H1 (cell line): ENCODE measurements at regions not wholly inside any gene's neighbourhood (a gene's known extent, or its start where the extent isn't known, plus 50 kb on each side); places are given as distances from the start of the nearest gene placed in this dataset.

Experiments used
- BACH1 ChIP-seq: IDR thresholded peaks from 2 replicates; pipeline ENCODE4 v1.6.1; 2012; ENCODE audit warnings: low read length, improper control_type of control experiment
- BCL11A ChIP-seq, 2 experiments: IDR thresholded peaks; one replicate each; pipeline ENCODE4 v1.6.1; 2011; ENCODE audit warnings: low read depth in 2 of 2, low read length in 2 of 2, mild to moderate bottlenecking in 2 of 2
- CBX8 ChIP-seq: fragments of 300-800, 300-1000 bp; sonication (generic); IDR thresholded peaks from 2 replicates; pipeline ENCODE4 v1.7.1; 2016; ENCODE audit warnings: low read depth, low read length, borderline replicate concordance
- CHD7 ChIP-seq: fragments of 300-600 bp; sonication (generic); IDR thresholded peaks from 2 replicates; pipeline ENCODE4 v1.7.1; 2012; ENCODE audit warnings: low read length, moderate library complexity, mild to moderate bottlenecking, inconsistent platforms; ENCODE audit not compliant: insufficient replicate concordance
- CREB1 ChIP-seq: IDR thresholded peaks from 2 replicates; pipeline ENCODE4 v1.6.1; 2012; ENCODE audit warnings: inconsistent platforms
- FOSL1 ChIP-seq: IDR thresholded peaks from 2 replicates; pipeline ENCODE4 v1.6.1; 2011; ENCODE audit warnings: mild to moderate bottlenecking, low read depth, low read length, moderate library complexity; ENCODE audit not compliant: insufficient read depth
- RFX5 ChIP-seq: IDR thresholded peaks from 2 replicates; pipeline ENCODE4 v1.6.1; 2011; ENCODE audit warnings: low read depth, low read length, improper control_type of control experiment, borderline replicate concordance
- SP4 ChIP-seq: IDR thresholded peaks from 2 replicates; pipeline ENCODE4 v1.6.1; 2012; ENCODE audit warnings: low read length, inconsistent platforms
- SRF ChIP-seq: IDR thresholded peaks from 2 replicates; pipeline ENCODE4 v1.6.1; 2011; ENCODE audit warnings: mild to moderate bottlenecking, low read depth, low read length, moderate library complexity
- TBP ChIP-seq: IDR thresholded peaks from 2 replicates; pipeline ENCODE4 v1.6.1; 2011; ENCODE audit warnings: low read depth, low read length, improper control_type of control experiment
- TEAD4 ChIP-seq: IDR thresholded peaks from 2 replicates; pipeline ENCODE4 v1.6.1; 2012; ENCODE audit warnings: low read depth, low read length, inconsistent platforms, mixed read lengths
- YY1 ChIP-seq: IDR thresholded peaks from 2 replicates; pipeline ENCODE4 v1.6.1; 2011; ENCODE audit warnings: low read depth, mild to moderate bottlenecking, low read length

DNA sequence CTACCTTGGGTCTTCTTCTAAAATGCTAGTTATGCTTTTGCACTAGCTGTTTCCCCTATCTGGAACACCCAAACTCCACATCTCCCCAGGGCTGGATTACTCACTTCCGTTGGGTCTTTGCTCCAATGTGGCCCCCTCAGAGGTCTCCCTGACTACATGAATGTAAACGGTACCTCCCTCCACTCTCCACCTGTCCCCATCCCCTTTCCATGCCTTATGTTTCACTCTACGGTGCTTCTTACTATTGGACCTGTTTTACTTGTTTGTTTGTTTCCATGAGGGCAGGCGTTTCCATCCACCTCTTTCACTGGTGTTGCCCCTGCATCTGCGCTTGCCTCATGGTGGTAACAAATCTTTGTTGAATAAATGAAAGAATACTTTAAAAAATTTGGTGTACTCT is 256.4 kb downstream of the SNAPC1 start (continued):
- TF ChIP-seq CHD7 (no peak), FOSL1 (no peak), TEAD4 (no peak), SP4 (no peak), SRF (no peak), CBX8 (no peak), BACH1 (no peak), TBP (no peak), RFX5 (no peak), CREB1 (no peak), BCL11A (IDR thresholded peaks at IDR 0.05; ENCODE audit: low read depth in 2 of 2, low read length in 2 of 2) (no peak), YY1 (no peak)
